H9 (cell line): ENCODE measurements at regions not wholly inside any gene's neighbourhood (a gene's known extent, or its start where the extent isn't known, plus 50 kb on each side); places are given as distances from the start of the nearest gene placed in this dataset.

Experiments
- DNase-seq: peaks from one replicate; pipeline ENCODE4 v3.0.0-alpha.2; 2017
- H2AFZ ChIP-seq: one replicate; pipeline ENCODE4 v1.6.1; 2013; ENCODE audit warnings: mild to moderate bottlenecking, low read length, control low read depth, moderate library complexity
- H2AK5ac ChIP-seq: 2 replicates; pipeline ENCODE4 v1.6.1; 2013; ENCODE audit warnings: low read length, control low read depth, mixed read lengths; ENCODE audit not compliant: insufficient read length
- H2BK120ac ChIP-seq: one replicate; pipeline ENCODE4 v1.6.1; 2013; ENCODE audit warnings: low read depth, mild to moderate bottlenecking, low read length, control low read depth, inconsistent platforms; ENCODE audit not compliant: poor library complexity, severe bottlenecking
- H2BK12ac ChIP-seq: 2 replicates; pipeline ENCODE4 v1.6.1; 2013; ENCODE audit warnings: low read length, control low read depth, mixed read lengths, low read depth; ENCODE audit not compliant: insufficient read length
- H2BK15ac ChIP-seq: 2 replicates; pipeline ENCODE4 v1.6.1; 2013; ENCODE audit warnings: low read depth, low read length, control low read depth
- H2BK20ac ChIP-seq: one replicate; pipeline ENCODE4 v1.6.1; 2013; ENCODE audit warnings: low read depth, mild to moderate bottlenecking, low read length, control low read depth, inconsistent platforms; ENCODE audit not compliant: poor library complexity, severe bottlenecking
- H2BK5ac ChIP-seq: 2 replicates; pipeline ENCODE4 v1.6.1; 2013; ENCODE audit warnings: low read length, control low read depth, mixed read lengths; ENCODE audit not compliant: insufficient read length
- H3K14ac ChIP-seq: 2 replicates; pipeline ENCODE4 v1.6.1; 2013; ENCODE audit warnings: low read length, control low read depth; ENCODE audit not compliant: insufficient read depth
- H3K18ac ChIP-seq: 2 replicates; pipeline ENCODE4 v1.6.1; 2013; ENCODE audit warnings: low read depth, mild to moderate bottlenecking, mixed read lengths, low read length, control low read depth; ENCODE audit not compliant: insufficient read length
- H3K23ac ChIP-seq: 2 replicates; pipeline ENCODE4 v1.6.1; 2013; ENCODE audit warnings: low read length, control low read depth, mixed read lengths, low read depth; ENCODE audit not compliant: insufficient read length
- H3K23me2 ChIP-seq: 2 replicates; pipeline ENCODE4 v1.6.1; 2013; ENCODE audit warnings: low read depth, mild to moderate bottlenecking, mixed read lengths, low read length, control low read depth; ENCODE audit not compliant: insufficient read length, poor library complexity, severe bottlenecking
- H3K27ac ChIP-seq: 2 replicates; pipeline ENCODE4 v1.5.1; 2013; ENCODE audit warnings: low read length, control low read depth, mixed read lengths, low read depth; ENCODE audit not compliant: insufficient read length
- H3K27me3 ChIP-seq: 2 replicates; pipeline ENCODE4 v1.6.1; 2013; ENCODE audit warnings: low read length, control low read depth, inconsistent platforms; ENCODE audit not compliant: insufficient read depth
- H3K4ac ChIP-seq: 2 replicates; pipeline ENCODE4 v1.6.1; 2013; ENCODE audit warnings: low read depth, mild to moderate bottlenecking, control low read depth, inconsistent platforms, low read length, moderate library complexity
- H3K4me1 ChIP-seq: 2 replicates; pipeline ENCODE4 v1.6.1; 2013; ENCODE audit warnings: low read length, control low read depth, inconsistent platforms; ENCODE audit not compliant: insufficient read depth
- H3K4me2 ChIP-seq: 2 replicates; pipeline ENCODE4 v1.6.1; 2013; ENCODE audit warnings: low read length, control low read depth, mixed read lengths; ENCODE audit not compliant: insufficient read length, insufficient read depth
- H3K56ac ChIP-seq: 2 replicates; pipeline ENCODE4 v1.6.1; 2013; ENCODE audit warnings: low read depth, mild to moderate bottlenecking, mixed read lengths, low read length, control low read depth; ENCODE audit not compliant: insufficient read length
- H3K79me1 ChIP-seq: 2 replicates; pipeline ENCODE4 v1.6.1; 2013; ENCODE audit warnings: low read depth, mild to moderate bottlenecking, moderate library complexity, low read length, control low read depth, inconsistent platforms; ENCODE audit not compliant: insufficient read depth, poor library complexity, severe bottlenecking
- H3K79me2 ChIP-seq: 2 replicates; pipeline ENCODE4 v1.6.1; 2013; ENCODE audit warnings: low read length, control low read depth, inconsistent platforms; ENCODE audit not compliant: insufficient read depth
- H3K9ac ChIP-seq: 2 replicates; pipeline ENCODE4 v1.6.1; 2013; ENCODE audit warnings: low read length, control low read depth, mixed read lengths; ENCODE audit not compliant: insufficient read length; ENCODE audit errors: extremely low read depth
- H3K9me3 ChIP-seq: one replicate; pipeline ENCODE4 v1.6.1; 2013; ENCODE audit warnings: low read depth, low read length, inconsistent platforms; ENCODE audit not compliant: control insufficient read depth
- H3T11ph ChIP-seq: one replicate; pipeline ENCODE4 v1.6.1; 2013; ENCODE audit warnings: mild to moderate bottlenecking, low read length, control low read depth, inconsistent platforms
- H4K20me1 ChIP-seq: one replicate; pipeline ENCODE4 v1.6.1; 2013; ENCODE audit not compliant: control insufficient read depth, insufficient read length, insufficient read depth
- H4K5ac ChIP-seq: 2 replicates; pipeline ENCODE4 v1.6.1; 2013; ENCODE audit warnings: low read depth, mild to moderate bottlenecking, mixed read lengths, low read length, control low read depth; ENCODE audit not compliant: insufficient read length
- H4K8ac ChIP-seq: replicated peaks from 2 replicates; pipeline ENCODE4 v1.6.1; 2013; ENCODE audit warnings: low read length, control low read depth, mixed read lengths, low read depth; ENCODE audit not compliant: insufficient read length
- H4K91ac ChIP-seq: 2 replicates; pipeline ENCODE4 v1.6.1; 2013; ENCODE audit warnings: low read depth, mild to moderate bottlenecking, moderate library complexity, mixed read lengths, low read length, control low read depth; ENCODE audit not compliant: insufficient read length
- H3K27ac Mint-ChIP-seq, 3 experiments: 2 replicates in 2 of 3; 3 replicates in 1 of 3; pipeline ENCODE4 v1.8.0; 2020 to 2021; ENCODE audit warnings: mixed read lengths in 3 of 3, mild to moderate bottlenecking in 1 of 3, moderate library complexity in 1 of 3
- H3K27me3 Mint-ChIP-seq: 2 replicates; pipeline ENCODE4 v1.8.0; 2021; ENCODE audit warnings: low read depth, mild to moderate bottlenecking, moderate library complexity, mixed read lengths
- H3K36me3 Mint-ChIP-seq, 3 experiments: 2 replicates in 2 of 3; 3 replicates in 1 of 3; pipeline ENCODE4 v1.8.0; 2020 to 2021; ENCODE audit warnings: low read depth in 3 of 3, mixed read lengths in 3 of 3; ENCODE audit not compliant: insufficient read depth in 1 of 3
- H3K4me1 Mint-ChIP-seq, 2 experiments: 2 replicates each; pipeline ENCODE4 v1.8.0; 2020; ENCODE audit warnings: mixed read lengths in 2 of 2
- H3K4me3 Mint-ChIP-seq, 2 experiments: 2 replicates in 1 of 2; 3 replicates in 1 of 2; pipeline ENCODE4 v1.8.0; 2020 to 2021; ENCODE audit warnings: mild to moderate bottlenecking in 2 of 2, mixed read lengths in 2 of 2, moderate library complexity in 1 of 2
- H3K9me3 Mint-ChIP-seq, 2 experiments: 2 replicates in 1 of 2; 3 replicates in 1 of 2; pipeline ENCODE4 v1.8.0; 2020; ENCODE audit warnings: mild to moderate bottlenecking in 2 of 2, mixed read lengths in 2 of 2, moderate library complexity in 1 of 2
- CTCF ChIP-seq: fragments of 200-600 bp; sonication (generic); conservative IDR thresholded peaks from 3 replicates; pipeline ENCODE4 v1.8.0; 2021; ENCODE audit warnings: antibody characterized with exemption, mild to moderate bottlenecking
- WGBS: extraction: QIAGEN DNeasy Blood & Tissue Kit; methylation state at CpG from one replicate; pipeline ENCODE4 v1.1.7; 2013; ENCODE audit warnings: missing lambda C conversion rate, low lambda C conversion rate, mixed read lengths; ENCODE audit not compliant: insufficient read length; ENCODE audit errors: extremely low coverage; 5-methylcytosine and 5-hydroxymethylcytosine counted together

- H3K79me1 ChIP-seq: no peaks in the 10 kb centered on the region
- H3K23ac ChIP-seq: no peak overlapping the region
Measured at GRCh38 chr13:39916330-39916729, 260.9 kb downstream of the COG6 start.

More at GRCh38 chr13:39916330-39916729, 260.9 kb downstream of the COG6 start:
- H2BK120ac ChIP-seq: no peak overlapping the region
- H4K91ac ChIP-seq: no peak overlapping the region
- Mint-ChIP-seq H3K27ac (no peak overlapping the region), H3K4me1 (no peaks in the 10 kb centered on the region), H3K9me3 (peaks cover 2% of the 10 kb centered on the region in 2 experiments; a peak in 2 of 5 replicates), H3K27me3 (peaks cover 1% of the 10 kb centered on the region; the same call in 1 of the 2 replicates), H3K36me3 (no peaks in the 10 kb centered on the region), H3K4me3 (no peak overlapping the region)
- H3K79me2 ChIP-seq: no peaks in the 10 kb centered on the region
- H2AK5ac ChIP-seq: no peak overlapping the region
- WGBS: no CpG with 5 or more reads among the region's 2 CpGs
- H2BK20ac ChIP-seq: no peak overlapping the region
- H3K9ac ChIP-seq: no peak overlapping the region
- H4K20me1 ChIP-seq: no peaks in the 10 kb centered on the region
- H3K27me3 ChIP-seq: no peaks in the 10 kb centered on the region
- H3K18ac ChIP-seq: no peak overlapping the region
- no peak overlapping the region for H3K4ac ChIP-seq
- H3K4me2 ChIP-seq: no peak overlapping the region
- no peak overlapping the region for H4K5ac ChIP-seq
- H3K9me3 ChIP-seq: no peaks in the 10 kb centered on the region
- H3K56ac ChIP-seq: no peak overlapping the region
- no peak overlapping the region for H2BK5ac ChIP-seq
- TF ChIP-seq CTCF: no peak
- H2BK15ac ChIP-seq: no peak overlapping the region
- H3T11ph ChIP-seq: no peak overlapping the region
- H3K27ac ChIP-seq: no peak overlapping the region
- DNase-seq: no peak
- no peak overlapping the region for H2BK12ac ChIP-seq
- no peak overlapping the region for H2AFZ ChIP-seq
- H3K4me1 ChIP-seq: no peaks in the 10 kb centered on the region
- no peak overlapping the region for H4K8ac ChIP-seq
- H3K23me2 ChIP-seq: no peaks in the 10 kb centered on the region
- H3K14ac ChIP-seq: no peak overlapping the region
